Vagina (tissue), 2 donors: ENCODE measurements at regions not wholly inside any gene's neighbourhood (a gene's known extent, or its start where the extent isn't known, plus 50 kb on each side); places are given as distances from the start of the nearest gene placed in this dataset.

Source experiments
- POLR2AphosphoS5 ChIP-seq, 2 donors: sonication (generic); formaldehyde crosslinking; IDR thresholded peaks; one replicate each; pipeline ENCODE4 v1.9.0; 2017; ENCODE audit warnings: antibody characterized with exemption in 2 of 2, mild to moderate bottlenecking in 2 of 2, low read depth in 1 of 2; ENCODE audit not compliant: insufficient read depth in 1 of 2
- TF ChIP-seq, protein P1 (sequence below), 3 experiments: fragments of 450-650 bp in 2 of 3; fragments of 200-600 bp in 1 of 3; sonication (generic) in 1 of 3; IDR thresholded peaks; one replicate each; pipeline ENCODE4 v1.5.1; 2017 to 2019; ENCODE audit warnings: antibody characterized with exemption in 3 of 3, mild to moderate bottlenecking in 2 of 3, moderate library complexity in 2 of 3

DNA sequence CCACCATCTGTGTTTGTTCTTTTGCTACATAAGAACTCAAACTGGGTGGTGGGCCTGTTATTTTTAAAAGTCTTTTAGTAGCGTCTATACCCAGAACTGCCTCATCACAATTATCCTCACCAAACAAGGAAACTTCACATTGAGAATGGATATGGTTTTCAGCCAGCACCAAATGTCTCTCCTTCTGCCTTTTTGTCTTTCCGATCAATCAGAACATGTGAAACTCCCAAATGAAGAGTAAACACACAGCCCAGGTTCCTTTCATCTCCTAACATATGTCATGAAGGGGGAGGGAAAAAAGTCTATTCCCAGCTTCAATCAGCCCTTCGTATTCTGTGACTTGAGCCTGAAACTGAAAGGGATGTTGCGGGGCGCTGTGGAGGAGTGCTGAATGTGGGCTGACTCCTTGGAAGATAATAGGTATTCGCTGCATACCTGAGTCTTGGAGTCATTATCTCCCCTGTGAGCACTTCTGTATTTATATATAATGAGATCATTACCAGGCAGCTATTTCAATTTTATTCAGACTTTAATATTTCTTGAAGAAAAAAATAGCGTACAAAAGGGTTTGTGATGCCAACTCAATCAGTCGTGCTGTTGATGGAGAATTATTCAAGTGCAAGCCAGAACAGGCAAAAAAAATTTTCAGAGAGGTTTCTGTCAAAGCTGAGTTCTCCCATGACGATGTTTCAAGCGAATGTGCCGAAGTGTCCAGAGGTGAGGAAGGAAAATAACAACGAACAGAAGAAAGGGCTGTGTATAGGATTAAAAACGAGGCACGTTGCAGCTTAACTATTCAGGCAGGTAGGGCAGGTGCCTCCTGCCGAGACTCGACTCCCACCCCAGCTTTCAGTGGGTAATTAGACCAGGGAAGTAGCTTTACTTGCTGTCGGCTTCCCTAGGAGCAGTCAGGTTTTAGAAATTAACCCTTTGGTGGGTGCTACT lies 163.9 kb upstream of the NOCT start:
- TF ChIP-seq, protein P1, sequence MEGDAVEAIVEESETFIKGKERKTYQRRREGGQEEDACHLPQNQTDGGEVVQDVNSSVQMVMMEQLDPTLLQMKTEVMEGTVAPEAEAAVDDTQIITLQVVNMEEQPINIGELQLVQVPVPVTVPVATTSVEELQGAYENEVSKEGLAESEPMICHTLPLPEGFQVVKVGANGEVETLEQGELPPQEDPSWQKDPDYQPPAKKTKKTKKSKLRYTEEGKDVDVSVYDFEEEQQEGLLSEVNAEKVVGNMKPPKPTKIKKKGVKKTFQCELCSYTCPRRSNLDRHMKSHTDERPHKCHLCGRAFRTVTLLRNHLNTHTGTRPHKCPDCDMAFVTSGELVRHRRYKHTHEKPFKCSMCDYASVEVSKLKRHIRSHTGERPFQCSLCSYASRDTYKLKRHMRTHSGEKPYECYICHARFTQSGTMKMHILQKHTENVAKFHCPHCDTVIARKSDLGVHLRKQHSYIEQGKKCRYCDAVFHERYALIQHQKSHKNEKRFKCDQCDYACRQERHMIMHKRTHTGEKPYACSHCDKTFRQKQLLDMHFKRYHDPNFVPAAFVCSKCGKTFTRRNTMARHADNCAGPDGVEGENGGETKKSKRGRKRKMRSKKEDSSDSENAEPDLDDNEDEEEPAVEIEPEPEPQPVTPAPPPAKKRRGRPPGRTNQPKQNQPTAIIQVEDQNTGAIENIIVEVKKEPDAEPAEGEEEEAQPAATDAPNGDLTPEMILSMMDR (IDR thresholded peaks at IDR 0.05): no peak
- TF ChIP-seq POLR2AphosphoS5 (IDR thresholded peaks at IDR 0.05; ENCODE audit: insufficient read depth in 1 of 2, low read depth in 1 of 2): no peak
